Fibroblast of pulmonary artery (primary cell): ENCODE measurements at regions not wholly inside any gene's neighbourhood (a gene's known extent, or its start where the extent isn't known, plus 50 kb on each side); places are given as distances from the start of the nearest gene placed in this dataset.
"Not testable (repeated sequence)": the region's sequence is repeated elsewhere in the genome, so short reads cannot be mapped to it uniquely, and the experiment has no call there.

Source experiments
- DNase-seq: peaks from one replicate; pipeline ENCODE4 v3.0.0-alpha.2; 2010; ENCODE audit warnings: low read depth
- H3K4me3 ChIP-seq: replicated peaks from 2 replicates; pipeline ENCODE4 v1.5.1; 2011; ENCODE audit warnings: low read depth, mild to moderate bottlenecking, control low read depth, low read length, moderate library complexity
- TF ChIP-seq, protein P1 (sequence below): IDR thresholded peaks from 2 replicates; pipeline ENCODE4 v1.5.1; 2011; ENCODE audit warnings: mild to moderate bottlenecking, control low read depth, low read length, inconsistent platforms; ENCODE audit errors: missing control alignments

DNA sequence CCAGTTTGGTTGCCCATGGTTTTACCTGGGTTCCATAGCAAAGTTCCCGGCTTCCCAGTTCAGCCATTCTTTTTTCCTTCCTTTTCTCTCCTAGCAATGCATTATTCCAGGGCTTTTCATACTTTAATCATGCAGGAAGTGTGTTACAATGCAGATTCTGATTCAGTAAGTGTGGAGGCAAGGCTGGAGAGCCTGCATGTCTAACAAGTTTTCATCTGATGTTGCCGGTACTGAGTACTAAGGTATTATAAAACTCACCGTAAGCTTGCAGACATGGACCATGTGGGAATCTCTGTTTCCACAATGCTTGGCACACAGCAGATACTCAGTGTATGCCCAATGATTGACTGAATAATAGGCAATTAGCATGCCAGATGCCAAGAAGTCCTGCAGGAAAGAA lies 102.9 kb upstream of the SHB start:
- TF ChIP-seq, protein P1, sequence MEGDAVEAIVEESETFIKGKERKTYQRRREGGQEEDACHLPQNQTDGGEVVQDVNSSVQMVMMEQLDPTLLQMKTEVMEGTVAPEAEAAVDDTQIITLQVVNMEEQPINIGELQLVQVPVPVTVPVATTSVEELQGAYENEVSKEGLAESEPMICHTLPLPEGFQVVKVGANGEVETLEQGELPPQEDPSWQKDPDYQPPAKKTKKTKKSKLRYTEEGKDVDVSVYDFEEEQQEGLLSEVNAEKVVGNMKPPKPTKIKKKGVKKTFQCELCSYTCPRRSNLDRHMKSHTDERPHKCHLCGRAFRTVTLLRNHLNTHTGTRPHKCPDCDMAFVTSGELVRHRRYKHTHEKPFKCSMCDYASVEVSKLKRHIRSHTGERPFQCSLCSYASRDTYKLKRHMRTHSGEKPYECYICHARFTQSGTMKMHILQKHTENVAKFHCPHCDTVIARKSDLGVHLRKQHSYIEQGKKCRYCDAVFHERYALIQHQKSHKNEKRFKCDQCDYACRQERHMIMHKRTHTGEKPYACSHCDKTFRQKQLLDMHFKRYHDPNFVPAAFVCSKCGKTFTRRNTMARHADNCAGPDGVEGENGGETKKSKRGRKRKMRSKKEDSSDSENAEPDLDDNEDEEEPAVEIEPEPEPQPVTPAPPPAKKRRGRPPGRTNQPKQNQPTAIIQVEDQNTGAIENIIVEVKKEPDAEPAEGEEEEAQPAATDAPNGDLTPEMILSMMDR = no peak
- DNase-seq = no peak
- H3K4me3 ChIP-seq = no peak overlapping the region

DNA sequence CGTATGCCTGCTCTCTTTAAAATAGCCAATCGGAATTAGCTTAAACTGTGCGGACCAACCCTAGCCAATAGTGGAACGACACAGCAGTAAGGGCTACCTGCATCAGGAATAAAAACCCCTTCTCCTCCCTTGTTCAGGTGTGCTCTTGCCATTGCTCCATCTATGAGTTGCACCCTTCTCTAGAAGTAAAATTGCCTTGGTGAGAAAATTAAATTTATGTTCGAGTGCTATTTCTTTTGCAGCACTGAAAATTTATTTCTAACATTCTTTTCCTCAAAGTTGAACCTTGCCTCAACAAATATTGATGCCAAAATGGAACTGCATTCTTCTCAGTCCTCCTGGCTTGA lies 102.5 kb upstream of the SHB start:
- no peak for DNase-seq
- TF ChIP-seq, protein P1 = no peak
- H3K4me3 ChIP-seq = no peak overlapping the region

DNA sequence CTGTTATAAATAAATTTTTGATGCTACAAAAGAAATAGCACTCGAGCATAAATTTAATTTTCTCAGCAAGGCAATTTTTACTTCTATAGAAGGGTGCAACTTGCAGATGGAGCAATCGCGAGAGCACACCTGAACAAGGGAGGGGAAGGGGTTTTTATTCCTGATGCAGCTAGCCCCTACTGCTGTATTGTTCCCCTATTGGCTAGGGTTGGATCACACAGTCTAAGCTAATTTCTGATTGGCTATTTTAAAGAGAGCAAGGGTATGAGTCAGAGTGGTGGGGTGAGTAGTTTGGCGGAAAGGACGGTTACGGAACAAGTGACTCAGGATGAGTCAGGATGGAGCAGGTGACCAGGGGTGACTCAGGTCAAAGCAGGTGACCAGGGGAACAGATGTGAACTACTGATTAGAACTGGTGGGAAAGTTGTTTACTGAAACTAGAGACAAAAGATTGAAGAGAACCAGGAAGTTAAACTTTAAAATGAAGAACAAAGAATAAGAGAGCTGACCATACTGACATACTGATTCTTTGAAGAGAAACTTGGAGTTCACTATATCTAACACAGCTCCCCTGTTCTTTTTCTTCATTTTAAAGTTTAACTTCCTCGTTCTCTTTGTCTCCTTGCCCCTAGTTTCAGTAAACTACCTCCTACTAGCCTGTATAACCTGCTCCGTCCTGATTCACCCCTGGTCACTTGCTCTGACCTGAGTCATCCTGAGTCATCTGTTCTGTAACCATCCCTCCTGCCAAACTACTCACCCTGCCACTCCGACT lies 101.9 kb upstream of the SHB start:
- H3K4me3 ChIP-seq = not testable (repeated sequence)
- DNase-seq = peak; percentile 4

DNA sequence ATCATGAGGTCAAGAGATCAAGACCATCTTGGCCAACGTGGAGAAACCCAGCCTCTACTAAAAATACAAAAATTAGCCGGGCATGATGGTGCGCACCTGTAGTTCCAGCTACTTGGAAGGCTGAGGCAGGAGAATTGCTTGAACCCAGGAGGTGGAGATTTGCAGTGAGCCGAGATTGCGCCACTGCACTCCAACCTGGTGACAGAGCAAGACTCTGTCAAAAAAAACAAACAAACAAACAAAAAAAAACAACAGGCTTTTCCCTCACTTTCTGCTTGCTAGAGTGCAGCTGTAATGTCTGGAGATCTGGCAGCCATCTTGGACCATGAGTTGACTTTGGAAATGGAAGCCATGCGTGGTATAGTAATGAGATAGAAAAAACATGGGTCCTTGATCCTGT lies 101.1 kb upstream of the SHB start:
- not testable (repeated sequence) for DNase-seq, H3K4me3 ChIP-seq

DNA sequence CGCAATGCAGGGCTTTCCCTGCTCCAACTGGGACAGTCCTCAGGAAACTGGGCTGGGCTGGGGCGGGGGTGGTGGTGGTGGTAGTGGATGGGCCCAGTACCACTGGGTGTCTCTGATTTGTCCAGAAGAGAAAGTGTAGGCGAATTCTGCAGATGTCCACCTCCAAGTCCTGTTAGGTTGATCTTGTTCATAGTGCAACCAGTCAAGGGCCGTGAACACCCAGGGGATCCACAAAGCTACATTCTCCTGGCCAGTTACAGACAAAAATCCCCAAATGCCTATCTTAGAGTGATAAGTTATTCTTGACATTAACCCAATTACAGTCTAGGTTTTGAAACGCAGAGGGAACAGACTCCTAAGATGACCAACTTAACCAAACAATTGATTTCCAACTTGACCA lies 97.5 kb upstream of the SHB start:
- DNase-seq = no peak
- TF ChIP-seq, protein P1 = no peak
- H3K4me3 ChIP-seq = no peak overlapping the region

DNA sequence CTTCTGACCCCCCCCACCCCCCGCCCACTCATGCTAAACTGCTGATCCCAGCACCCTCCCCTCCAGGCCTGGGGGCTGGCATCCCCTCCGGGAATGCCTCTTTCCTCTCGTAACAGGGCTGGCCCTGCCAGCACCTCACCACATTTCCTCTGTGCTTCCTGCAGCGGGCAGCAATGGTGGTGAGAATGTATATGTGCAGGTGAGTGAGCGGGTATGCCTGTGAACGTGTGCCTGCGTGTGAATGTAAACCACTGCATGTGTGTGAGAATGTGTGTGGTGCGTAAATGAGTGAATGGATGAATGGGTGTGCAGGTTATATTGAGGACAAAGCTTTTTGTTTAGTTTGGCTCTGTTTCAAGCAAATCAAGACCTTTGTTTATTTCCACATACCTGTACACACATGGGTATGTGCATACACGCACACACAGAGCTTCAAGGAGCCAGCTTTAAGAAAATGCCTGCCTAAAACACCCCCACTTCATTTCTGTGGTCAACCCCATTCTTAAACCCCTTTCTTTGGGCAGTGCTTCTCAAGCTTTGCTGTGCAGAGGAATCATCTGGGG lies 95.7 kb upstream of the SHB start:
- no peak overlapping the region for H3K4me3 ChIP-seq
- DNase-seq = no peak
- TF ChIP-seq, protein P1 = no peak

DNA sequence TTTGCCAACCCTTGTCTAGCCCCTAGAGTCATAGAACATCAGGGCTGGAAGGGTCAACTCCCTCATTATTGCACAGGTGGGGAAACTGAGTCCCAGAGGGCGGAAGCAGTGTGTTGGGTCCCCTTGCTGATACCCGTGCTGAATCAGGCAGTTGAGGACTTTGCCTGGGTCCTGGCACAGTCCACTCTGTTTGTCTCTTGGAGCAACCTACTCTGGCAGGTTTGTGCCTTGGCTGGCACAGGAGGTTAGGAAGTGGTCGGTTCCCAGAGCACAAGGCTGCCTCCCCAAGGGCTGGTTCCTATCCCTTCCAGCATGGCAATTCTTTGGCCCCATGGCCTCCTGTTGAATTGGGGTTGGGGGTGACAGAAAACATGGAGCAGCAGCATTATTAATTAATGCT lies 94.5 kb upstream of the SHB start:
- TF ChIP-seq, protein P1 = no peak
- no peak for DNase-seq

More for the DNA sequence above, 94.5 kb upstream of the SHB start:
- no peak overlapping the region for H3K4me3 ChIP-seq
